GM23338 (cell line): ENCODE measurements at regions not wholly inside any gene's neighbourhood (a gene's known extent, or its start where the extent isn't known, plus 50 kb on each side); places are given as distances from the start of the nearest gene placed in this dataset.

Experiments used
- ATAC-seq: fragments of 200-7000 bp; cut with Tn5 transposase; 3 replicates; pipeline ENCODE4 v1.9.1; 2020
- DNase-seq: peaks from one replicate; pipeline ENCODE4 v3.0.0-alpha.2; 2015; ENCODE audit warnings: low spot score
- H2AFZ ChIP-seq: fragments of 200-600 bp; sonication (generic); 2 replicates; pipeline ENCODE4 v1.8.0; 2016; ENCODE audit warnings: antibody characterized with exemption, mild to moderate bottlenecking, moderate library complexity
- H3F3A ChIP-seq: fragments of 200-600 bp; sonication (generic); replicated peaks from 2 replicates; pipeline ENCODE4 v1.8.0; 2017; ENCODE audit warnings: antibody characterized with exemption, mixed run types, low read depth
- H3K27ac ChIP-seq: fragments of 200-600 bp; sonication (generic); 2 replicates; pipeline ENCODE4 v1.6.1; 2016; ENCODE audit warnings: low read depth
- H3K27me3 ChIP-seq: fragments of 200-600 bp; sonication (generic); 2 replicates; pipeline ENCODE4 v1.8.0; 2016; ENCODE audit warnings: mild to moderate bottlenecking, mixed run types, moderate library complexity; ENCODE audit not compliant: insufficient read depth
- H3K36me3 ChIP-seq: fragments of 200-600 bp; sonication (generic); 2 replicates; pipeline ENCODE4 v1.8.0; 2016; ENCODE audit warnings: mild to moderate bottlenecking; ENCODE audit not compliant: insufficient read depth
- H3K4me1 ChIP-seq: fragments of 200-600 bp; sonication (generic); 2 replicates; pipeline ENCODE4 v1.8.0; 2016; ENCODE audit warnings: mild to moderate bottlenecking, moderate library complexity; ENCODE audit not compliant: insufficient read depth
- H3K4me2 ChIP-seq: fragments of 200-600 bp; sonication (generic); 2 replicates; pipeline ENCODE4 v1.7.1; 2017; ENCODE audit warnings: mixed run types
- H3K4me3 ChIP-seq: fragments of 200-600 bp; sonication (generic); 2 replicates; pipeline ENCODE4 v1.6.1; 2016; ENCODE audit warnings: mixed run types
- H3K79me2 ChIP-seq: fragments of 200-600 bp; sonication (generic); replicated peaks from 2 replicates; pipeline ENCODE4 v1.8.0; 2017; ENCODE audit warnings: mild to moderate bottlenecking; ENCODE audit not compliant: insufficient read depth
- H3K9me2 ChIP-seq: fragments of 200-600 bp; sonication (generic); 2 replicates; pipeline ENCODE4 v1.8.0; 2017; ENCODE audit not compliant: insufficient read depth
- H4K20me1 ChIP-seq: fragments of 200-600 bp; sonication (generic); replicated peaks from 2 replicates; pipeline ENCODE4 v1.8.0; 2017; ENCODE audit warnings: mild to moderate bottlenecking; ENCODE audit not compliant: insufficient read depth
- H3K27ac Mint-ChIP-seq: 2 replicates; pipeline ENCODE4 v1.8.0; 2020; ENCODE audit warnings: inconsistent platforms, mild to moderate bottlenecking, moderate library complexity, mixed read lengths
- H3K27me3 Mint-ChIP-seq: 3 replicates; pipeline ENCODE4 v1.8.0; 2022; ENCODE audit warnings: low read depth, mild to moderate bottlenecking, moderate library complexity, mixed read lengths, inconsistent platforms; ENCODE audit not compliant: insufficient read depth, poor library complexity
- H3K36me3 Mint-ChIP-seq: 3 replicates; pipeline ENCODE4 v1.8.0; 2021; ENCODE audit warnings: low read depth, mild to moderate bottlenecking, inconsistent platforms, moderate library complexity, mixed read lengths
- H3K4me1 Mint-ChIP-seq: 3 replicates; pipeline ENCODE4 v1.8.0; 2020; ENCODE audit warnings: mild to moderate bottlenecking, inconsistent platforms, mixed read lengths
- H3K4me3 Mint-ChIP-seq: 3 replicates; pipeline ENCODE4 v1.8.0; 2021; ENCODE audit warnings: moderate library complexity, mild to moderate bottlenecking, inconsistent platforms, mixed read lengths
- H3K9me3 Mint-ChIP-seq: 3 replicates; pipeline ENCODE4 v1.8.0; 2020; ENCODE audit warnings: moderate library complexity, mild to moderate bottlenecking, inconsistent platforms, mixed read lengths
- CREB1 ChIP-seq: fragments of 250-450 bp; sonication (Bioruptor Pico); IDR thresholded peaks from 2 replicates; pipeline ENCODE4 v1.5.0; 2020; ENCODE audit warnings: low read depth, mild to moderate bottlenecking, moderate library complexity
- CTCF ChIP-seq, 2 experiments: fragments of 200-600 bp in 1 of 2; sonication (generic) in 1 of 2; conservative IDR thresholded peaks; 2 replicates each; pipeline versions ENCODE4 v1.5.1 to v1.6.1; 2016 to 2017; ENCODE audit warnings: antibody characterized with exemption in 2 of 2, low read depth in 2 of 2, mild to moderate bottlenecking in 2 of 2, moderate library complexity in 1 of 2
- ETS1 ChIP-seq: IDR thresholded peaks from 2 replicates; pipeline ENCODE4 v1.6.1; 2016; ENCODE audit warnings: antibody characterized with exemption
- EZH2 ChIP-seq: fragments of 200-600 bp; sonication (generic); IDR thresholded peaks from one replicate; pipeline ENCODE4 v1.8.0; 2017; ENCODE audit warnings: antibody characterized with exemption, mild to moderate bottlenecking, low read depth; ENCODE audit not compliant: unreplicated experiment
- EZH2phosphoT487 ChIP-seq: fragments of 200-600 bp; sonication (generic); IDR thresholded peaks from one replicate; pipeline ENCODE4 v1.8.1; 2018; ENCODE audit warnings: antibody characterized with exemption; ENCODE audit not compliant: unreplicated experiment
- JUNB ChIP-seq: IDR thresholded peaks from one replicate; pipeline ENCODE4 v1.6.1; 2016; ENCODE audit warnings: antibody characterized with exemption; ENCODE audit not compliant: unreplicated experiment
- NANOG ChIP-seq: IDR thresholded peaks from 2 replicates; pipeline ENCODE4 v1.6.1; 2016; ENCODE audit warnings: antibody characterized with exemption, borderline replicate concordance
- POLR2AphosphoS5 ChIP-seq: IDR thresholded peaks from 2 replicates; pipeline ENCODE4 v1.6.1; 2016; ENCODE audit warnings: antibody characterized with exemption, low read depth
- REST ChIP-seq: IDR thresholded peaks from one replicate; pipeline ENCODE4 v1.6.1; 2018; ENCODE audit warnings: antibody characterized with exemption; ENCODE audit not compliant: unreplicated experiment
- STAT1 ChIP-seq: IDR thresholded peaks from one replicate; pipeline ENCODE4 v1.6.1; 2016; ENCODE audit warnings: antibody characterized with exemption; ENCODE audit not compliant: unreplicated experiment
- ZNF114 ChIP-seq: fragments of 250-450 bp; sonication (Bioruptor Pico); IDR thresholded peaks from 2 replicates; pipeline ENCODE4 v1.5.0; 2020; ENCODE audit warnings: mild to moderate bottlenecking, moderate library complexity
- ZNF331 ChIP-seq: fragments of 250-450 bp; sonication (Bioruptor Pico); IDR thresholded peaks from 2 replicates; pipeline ENCODE4 v1.5.0; 2020; ENCODE audit warnings: low read depth, mild to moderate bottlenecking, moderate library complexity
- ZNF462 ChIP-seq: fragments of 250-450 bp; sonication (Bioruptor Pico); IDR thresholded peaks from 2 replicates; pipeline ENCODE4 v1.5.0; 2020; ENCODE audit warnings: mild to moderate bottlenecking, moderate library complexity

GRCh38 chr2:59706729-59707128 lies 846.7 kb downstream of the BCL11A start:
- Mint-ChIP-seq H3K4me3 (no peak overlapping the region), H3K36me3 (peaks cover 7% of the 10 kb centered on the region; the same call in 2 of the 3 replicates), H3K4me1 (no peaks in the 10 kb centered on the region), H3K9me3 (peaks cover 18% of the 10 kb centered on the region), H3K27me3 (no peaks in the 10 kb centered on the region), H3K27ac (no peak overlapping the region)
- Histone ChIP-seq H4K20me1 (no peaks in the 10 kb centered on the region), H3K4me2 (no peak overlapping the region), H3K27ac (no peak overlapping the region), H3K79me2 (no peaks in the 10 kb centered on the region), H3K27me3 (no peaks in the 10 kb centered on the region), H3K4me1 (no peaks in the 10 kb centered on the region), H3K36me3 (no peaks in the 10 kb centered on the region), H3K4me3 (no peak overlapping the region), H3K9me2 (no peaks in the 10 kb centered on the region), H3F3A (no peaks in the 10 kb centered on the region), H2AFZ (no peak overlapping the region)
- no peak for DNase-seq
- ATAC-seq = no peak
- TF ChIP-seq ZNF331 (CRISPR knock-in tag) (no peak), JUNB (no peak), ZNF114 (CRISPR knock-in tag) (no peak), POLR2AphosphoS5 (no peak), CTCF (conservative IDR thresholded peaks at IDR 0.05; ENCODE audit: low read depth in 2 of 2) (no peak), STAT1 (no peak), REST (no peak), EZH2phosphoT487 (no peak), ETS1 (no peak), ZNF462 (CRISPR knock-in tag) (no peak), CREB1 (no peak), EZH2 (no peak), NANOG (no peak)
